ENCODE measurements at regions not wholly inside any gene's neighbourhood (a gene's known extent, or its start where the extent isn't known, plus 50 kb on each side); places are given as distances from the start of the nearest gene placed in this dataset.

GRCh38 chr2:238636269-238637073, 209.7 kb downstream of the ASB1 start:
- no peak for TF ChIP-seq EZH2 (IDR thresholded peaks at IDR 0.05; ENCODE audit: borderline replicate concordance, low read depth, low read length, severe bottlenecking)
- TF ChIP-seq CTCF (IDR thresholded peaks at IDR 0.05; ENCODE audit: borderline replicate concordance, extremely low read depth, low read length, poor library complexity, severe bottlenecking) = no peak
- no peak for ATAC-seq (ENCODE audit: insufficient read depth, low read depth)
- Histone ChIP-seq H3K36me3 (ENCODE audit: insufficient read depth, low read length) (no peaks in the 10 kb centered on the region), H3K9me3 (ENCODE audit: insufficient read depth, low read length, severe bottlenecking) (no peaks in the 10 kb centered on the region), H3K27ac (ENCODE audit: low read length) (no peak overlapping the region), H4K20me1 (ENCODE audit: insufficient read depth, low read length) (no peaks in the 10 kb centered on the region), H3K4me3 (ENCODE audit: low read depth in 1 of 2, low read length in 2 of 2) (no peak overlapping the region), H2AFZ (ENCODE audit: low read depth, low read length) (no peak overlapping the region; the same call in 1 of the 2 replicates), H3K4me2 (ENCODE audit: insufficient read depth, low read length) (no peak overlapping the region), H3K27me3 (ENCODE audit: insufficient read depth, low read length, poor library complexity) (peaks cover 4% of the 10 kb centered on the region), H3K9ac (ENCODE audit: low read depth, low read length) (no peak overlapping the region), H3K79me2 (ENCODE audit: insufficient read depth, low read length) (no peaks in the 10 kb centered on the region), H3K4me1 (ENCODE audit: insufficient read depth, low read length) (no peaks in the 10 kb centered on the region)
- DNase-seq = no peak

GRCh38 chr2:238638100-238638981, 209.5 kb upstream of the TWIST2 start:
- H2AFZ ChIP-seq (ENCODE audit: low read depth, low read length) = no peak overlapping the region

GRCh38 chr2:238638982-238639628, 208.8 kb upstream of the TWIST2 start:
- H3K4me2 ChIP-seq (ENCODE audit: insufficient read depth, low read length) = no peak overlapping the region
- ATAC-seq (ENCODE audit: insufficient read depth, low read depth) = no peak
- no peaks in the 10 kb centered on the region for H3K9me3 ChIP-seq (ENCODE audit: insufficient read depth, low read length, severe bottlenecking)
- H3K4me1 ChIP-seq (ENCODE audit: insufficient read depth, low read length) = no peaks in the 10 kb centered on the region
- H3K27me3 ChIP-seq (ENCODE audit: insufficient read depth, low read length, poor library complexity) = peaks cover 4% of the 10 kb centered on the region
- H3K27ac ChIP-seq (ENCODE audit: low read length) = no peak overlapping the region
- H3K36me3 ChIP-seq (ENCODE audit: insufficient read depth, low read length) = no peaks in the 10 kb centered on the region
- no peak overlapping the region for H3K4me3 ChIP-seq (ENCODE audit: low read depth in 1 of 2, low read length in 2 of 2)
- H4K20me1 ChIP-seq (ENCODE audit: insufficient read depth, low read length) = no peaks in the 10 kb centered on the region
- H2AFZ ChIP-seq (ENCODE audit: low read depth, low read length) = no peak overlapping the region
- no peak for DNase-seq
- H3K79me2 ChIP-seq (ENCODE audit: insufficient read depth, low read length) = no peaks in the 10 kb centered on the region
- no peak for TF ChIP-seq EZH2 (IDR thresholded peaks at IDR 0.05; ENCODE audit: borderline replicate concordance, low read depth, low read length, severe bottlenecking)
- no peak for TF ChIP-seq CTCF (IDR thresholded peaks at IDR 0.05; ENCODE audit: borderline replicate concordance, extremely low read depth, low read length, poor library complexity, severe bottlenecking)
- H3K9ac ChIP-seq (ENCODE audit: low read depth, low read length) = no peak overlapping the region

More at GRCh38 chr2:238638100-238638981, 209.5 kb upstream of the TWIST2 start:
- DNase-seq (no peak), ATAC-seq (ENCODE audit: insufficient read depth, low read depth) (no peak)
- Histone ChIP-seq H3K4me1 (ENCODE audit: insufficient read depth, low read length) (no peaks in the 10 kb centered on the region), H3K79me2 (ENCODE audit: insufficient read depth, low read length) (no peaks in the 10 kb centered on the region), H3K4me3 (ENCODE audit: low read depth in 1 of 2, low read length in 2 of 2) (no peak overlapping the region), H3K27me3 (ENCODE audit: insufficient read depth, low read length, poor library complexity) (peaks cover 4% of the 10 kb centered on the region), H3K4me2 (ENCODE audit: insufficient read depth, low read length) (no peak overlapping the region), H3K9me3 (ENCODE audit: insufficient read depth, low read length, severe bottlenecking) (no peaks in the 10 kb centered on the region), H3K36me3 (ENCODE audit: insufficient read depth, low read length) (no peaks in the 10 kb centered on the region), H3K9ac (ENCODE audit: low read depth, low read length) (no peak overlapping the region), H3K27ac (ENCODE audit: low read length) (no peak overlapping the region), H4K20me1 (ENCODE audit: insufficient read depth, low read length) (no peaks in the 10 kb centered on the region)
- TF ChIP-seq CTCF (IDR thresholded peaks at IDR 0.05; ENCODE audit: borderline replicate concordance, extremely low read depth, low read length, poor library complexity, severe bottlenecking) (no peak), EZH2 (IDR thresholded peaks at IDR 0.05; ENCODE audit: borderline replicate concordance, low read depth, low read length, severe bottlenecking) (no peak)

All from DND-41 (cell line).